ENCODE measurements at regions not wholly inside any gene's neighbourhood (a gene's known extent, or its start where the extent isn't known, plus 50 kb on each side); places are given as distances from the start of the nearest gene placed in this dataset.

GRCh38 chr2:128404709-128405466 is 86.2 kb upstream of the HS6ST1 start:
- no peak for TF ChIP-seq CTCF (IDR thresholded peaks at IDR 0.05; ENCODE audit: poor library complexity)
- TF ChIP-seq EZH2phosphoT487 (IDR thresholded peaks at IDR 0.05; ENCODE audit: low read depth, severe bottlenecking, unreplicated experiment), result no peak
- TF ChIP-seq EZH2 (IDR thresholded peaks at IDR 0.05; ENCODE audit: borderline replicate concordance), result no peak
- Histone ChIP-seq H3K27ac (no peak overlapping the region), H3K4me1 (ENCODE audit: insufficient read depth) (no peaks in the 10 kb centered on the region)

GRCh38 chr2:128405467-128405900 is 86.8 kb upstream of the HS6ST1 start:
- H3K27ac ChIP-seq, result no peak overlapping the region

More at GRCh38 chr2:128404709-128405466, 86.2 kb upstream of the HS6ST1 start:
- H4K20me1 ChIP-seq (ENCODE audit: insufficient read depth, poor library complexity, severe bottlenecking), result no peaks in the 10 kb centered on the region
- H3K27me3 ChIP-seq, result no peaks in the 10 kb centered on the region
- WGBS (ENCODE audit: low lambda C conversion rate, missing lambda C conversion rate), result 92% methylated on average over 11 of the region's 11 CpGs
- H3K9me3 ChIP-seq (ENCODE audit: low read depth), result no peaks in the 10 kb centered on the region
- no peak overlapping the region for H3K4me3 ChIP-seq
- no peaks in the 10 kb centered on the region for H3K9me2 ChIP-seq (replicated peaks; ENCODE audit: insufficient read depth)
- no peak overlapping the region for H2AFZ ChIP-seq
- no peak for DNase-seq (ENCODE audit: low spot score)
- H3K36me3 ChIP-seq (replicated peaks; ENCODE audit: insufficient read depth, low read depth), result no peaks in the 10 kb centered on the region
- H3K4me2 ChIP-seq, result no peak overlapping the region
- no peaks in the 10 kb centered on the region for H3K79me2 ChIP-seq

GRCh38 chr2:128405981-128406613 is 87.4 kb upstream of the HS6ST1 start:
- H3K27ac ChIP-seq, result no peak overlapping the region
- 87% methylated on average over 6 of the region's 6 CpGs for WGBS (ENCODE audit: low lambda C conversion rate, missing lambda C conversion rate)
- H3K4me2 ChIP-seq, result no peak overlapping the region
- no peak for DNase-seq (ENCODE audit: low spot score)
- no peaks in the 10 kb centered on the region for H3K4me1 ChIP-seq (ENCODE audit: insufficient read depth)
- no peaks in the 10 kb centered on the region for H3K9me2 ChIP-seq (replicated peaks; ENCODE audit: insufficient read depth)
- H3K4me3 ChIP-seq, result no peak overlapping the region
- H3K79me2 ChIP-seq, result no peaks in the 10 kb centered on the region
- H3K36me3 ChIP-seq (replicated peaks; ENCODE audit: insufficient read depth, low read depth), result no peaks in the 10 kb centered on the region
- H3K27me3 ChIP-seq, result no peaks in the 10 kb centered on the region
- H4K20me1 ChIP-seq (ENCODE audit: insufficient read depth, poor library complexity, severe bottlenecking), result no peaks in the 10 kb centered on the region
- no peak for TF ChIP-seq EZH2phosphoT487 (IDR thresholded peaks at IDR 0.05; ENCODE audit: low read depth, severe bottlenecking, unreplicated experiment)
- no peak for TF ChIP-seq EZH2 (IDR thresholded peaks at IDR 0.05; ENCODE audit: borderline replicate concordance)
- TF ChIP-seq CTCF (IDR thresholded peaks at IDR 0.05; ENCODE audit: poor library complexity), result no peak
- no peak overlapping the region for H2AFZ ChIP-seq
- H3K9me3 ChIP-seq (ENCODE audit: low read depth), result no peaks in the 10 kb centered on the region

More at GRCh38 chr2:128405467-128405900, 86.8 kb upstream of the HS6ST1 start:
- H3K79me2 ChIP-seq, result no peaks in the 10 kb centered on the region
- no peak overlapping the region for H2AFZ ChIP-seq
- no peaks in the 10 kb centered on the region for H3K9me2 ChIP-seq (replicated peaks; ENCODE audit: insufficient read depth)
- H3K4me2 ChIP-seq, result no peak overlapping the region
- no peaks in the 10 kb centered on the region for H3K9me3 ChIP-seq (ENCODE audit: low read depth)
- WGBS (ENCODE audit: low lambda C conversion rate, missing lambda C conversion rate), result 98% methylated on average over 5 of the region's 5 CpGs
- H3K4me1 ChIP-seq (ENCODE audit: insufficient read depth), result no peaks in the 10 kb centered on the region
- H4K20me1 ChIP-seq (ENCODE audit: insufficient read depth, poor library complexity, severe bottlenecking), result no peaks in the 10 kb centered on the region
- no peaks in the 10 kb centered on the region for H3K27me3 ChIP-seq
- no peaks in the 10 kb centered on the region for H3K36me3 ChIP-seq (replicated peaks; ENCODE audit: insufficient read depth, low read depth)
- TF ChIP-seq CTCF (IDR thresholded peaks at IDR 0.05; ENCODE audit: poor library complexity), result no peak
- TF ChIP-seq EZH2 (IDR thresholded peaks at IDR 0.05; ENCODE audit: borderline replicate concordance), result no peak
- no peak for TF ChIP-seq EZH2phosphoT487 (IDR thresholded peaks at IDR 0.05; ENCODE audit: low read depth, severe bottlenecking, unreplicated experiment)
- no peak overlapping the region for H3K4me3 ChIP-seq
- no peak for DNase-seq (ENCODE audit: low spot score)
